Effector CD4-positive, alpha-beta T cell (primary cell): ENCODE measurements at regions not wholly inside any gene's neighbourhood (a gene's known extent, or its start where the extent isn't known, plus 50 kb on each side); places are given as distances from the start of the nearest gene placed in this dataset.

Experiments
- DNase-seq: peaks from one replicate; pipeline ENCODE4 v3.0.0-alpha.2; 2020

DNA sequence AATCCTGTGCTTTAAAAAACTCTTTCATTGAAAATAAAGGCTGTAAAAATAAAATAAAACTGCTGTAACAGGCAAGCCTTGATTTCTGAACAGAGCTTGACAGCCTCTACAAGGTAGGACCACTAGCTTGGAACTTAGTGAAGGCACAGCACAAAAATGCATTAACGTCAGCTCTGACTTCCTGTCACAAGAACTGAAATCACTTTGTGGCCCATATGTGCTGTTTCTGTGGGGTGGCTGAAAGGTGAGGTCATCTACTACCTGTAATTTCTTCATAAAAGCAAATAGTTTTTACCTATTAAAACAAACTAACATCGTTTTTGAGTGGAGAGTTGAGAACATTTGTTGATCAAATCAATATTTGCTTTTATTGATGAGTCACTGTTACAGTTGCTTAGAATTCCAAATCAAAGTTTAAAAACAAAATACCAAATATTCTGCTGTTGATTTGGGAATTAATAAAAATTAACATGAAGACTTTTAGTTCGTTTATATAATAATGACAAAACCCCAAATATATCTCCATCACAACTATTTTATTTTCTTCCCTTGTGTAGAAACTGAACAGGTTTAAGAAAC is 1034.1 kb downstream of the MCTP2 start:
- no peak for DNase-seq

DNA sequence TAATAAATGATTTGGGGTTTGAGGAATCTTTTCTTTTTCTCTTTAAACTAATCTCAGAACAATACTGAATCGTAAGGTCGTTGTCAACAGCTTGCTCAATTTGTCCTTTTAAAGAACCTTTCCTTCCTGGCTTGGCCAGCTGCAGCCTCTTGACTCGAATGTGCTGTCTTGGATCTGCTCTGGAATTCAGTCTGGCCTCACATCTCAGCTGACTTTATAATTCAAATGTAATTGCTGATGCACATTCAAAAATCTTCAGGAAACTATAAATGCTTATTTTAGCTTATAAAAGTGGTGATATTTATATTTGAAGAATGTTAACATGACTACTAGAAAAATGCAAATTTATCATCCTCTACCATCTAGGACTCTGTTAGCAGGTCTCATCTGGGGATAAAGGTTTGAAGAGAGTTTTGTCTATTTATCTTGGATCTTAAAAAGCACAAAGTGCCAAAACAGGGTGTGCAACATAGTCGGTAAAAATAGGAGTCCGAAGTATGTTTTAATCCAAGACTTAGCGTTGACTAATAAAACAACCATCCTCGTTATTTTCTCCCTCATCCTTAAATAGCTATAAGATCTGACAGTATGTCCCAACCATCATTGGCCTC is 1035.2 kb downstream of the MCTP2 start:
- DNase-seq, result no peak

DNA sequence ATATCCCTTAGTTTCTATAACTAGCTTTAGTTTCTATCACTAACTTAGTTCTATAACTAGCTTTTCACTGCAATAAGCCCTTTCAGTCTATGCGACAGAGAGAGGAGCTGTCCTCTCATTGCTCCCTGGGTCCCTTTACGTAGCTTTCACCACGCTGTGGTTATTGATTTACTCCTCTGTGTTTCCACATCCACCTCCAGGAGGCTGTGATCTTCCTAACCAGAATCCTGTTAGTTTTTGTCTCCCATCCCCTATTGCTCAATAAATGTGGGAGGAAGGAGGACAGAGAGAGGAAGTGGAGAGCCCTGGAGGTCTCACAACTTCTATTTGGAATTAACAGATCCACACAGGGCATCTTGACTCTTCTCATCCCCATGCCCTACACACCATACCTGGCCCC is 1036.1 kb downstream of the MCTP2 start:
- no peak for DNase-seq

DNA sequence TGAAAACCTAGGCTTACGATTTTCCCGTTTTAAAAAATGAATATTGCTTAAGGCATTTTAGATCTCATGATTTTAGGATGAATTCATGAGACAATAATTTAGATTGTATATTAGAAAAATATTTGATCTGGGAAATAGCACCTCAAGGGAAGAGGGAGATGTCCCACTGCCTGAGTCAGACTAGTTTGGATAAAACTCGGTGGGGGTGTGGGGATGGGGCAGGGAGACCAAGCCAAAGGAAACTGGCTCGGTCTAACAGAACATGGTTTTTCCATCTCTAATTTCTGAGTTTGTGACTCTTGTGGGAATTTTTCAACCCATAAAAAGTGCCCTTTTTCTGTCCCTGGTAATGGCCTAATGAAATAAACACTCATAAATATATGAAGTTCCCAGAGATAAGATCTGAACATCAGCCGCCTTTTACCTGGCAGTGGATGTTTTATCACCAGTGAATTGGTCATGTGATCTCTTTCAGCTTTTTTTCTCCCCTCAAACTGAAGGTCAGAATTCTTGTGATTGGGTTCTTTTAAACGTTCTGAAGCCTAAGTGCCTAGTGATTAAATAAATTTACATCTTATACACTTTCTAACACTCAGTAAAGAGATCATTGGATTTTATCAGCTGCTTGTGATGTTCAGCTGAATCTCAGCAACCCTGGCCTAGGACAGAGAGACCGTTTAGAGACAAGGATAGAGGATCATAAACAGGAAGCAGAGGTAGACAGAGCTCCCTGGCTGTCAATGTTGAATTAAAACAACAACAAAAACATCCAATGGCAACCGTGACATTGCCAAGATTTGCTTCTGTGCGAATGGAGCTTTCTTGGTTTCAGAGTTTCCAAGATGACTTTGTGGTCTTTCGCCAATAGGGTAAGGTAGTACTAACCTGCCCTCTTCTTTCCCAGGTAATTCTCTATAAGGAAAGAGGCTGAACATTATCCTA is 1038.2 kb downstream of the MCTP2 start:
- DNase-seq, result no peak

DNA sequence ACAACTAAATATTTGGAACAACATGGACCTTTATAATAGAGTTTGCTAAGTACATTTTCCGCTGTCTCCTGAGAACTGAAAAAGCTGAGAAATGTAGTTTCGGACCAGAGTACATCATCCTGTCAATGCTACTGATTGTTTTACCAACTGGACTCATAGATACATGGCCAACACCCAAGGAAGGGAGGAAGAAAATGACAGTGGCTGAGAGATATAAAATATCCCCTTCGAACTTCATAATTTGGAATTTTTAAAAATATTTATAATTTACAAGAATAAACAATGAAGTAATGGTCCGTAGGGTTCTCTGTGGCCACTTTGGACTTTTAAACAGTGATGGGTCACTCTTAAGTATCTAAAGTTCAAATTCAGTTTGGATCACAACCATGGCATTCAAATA is 1042.7 kb downstream of the MCTP2 start:
- no peak for DNase-seq

DNA sequence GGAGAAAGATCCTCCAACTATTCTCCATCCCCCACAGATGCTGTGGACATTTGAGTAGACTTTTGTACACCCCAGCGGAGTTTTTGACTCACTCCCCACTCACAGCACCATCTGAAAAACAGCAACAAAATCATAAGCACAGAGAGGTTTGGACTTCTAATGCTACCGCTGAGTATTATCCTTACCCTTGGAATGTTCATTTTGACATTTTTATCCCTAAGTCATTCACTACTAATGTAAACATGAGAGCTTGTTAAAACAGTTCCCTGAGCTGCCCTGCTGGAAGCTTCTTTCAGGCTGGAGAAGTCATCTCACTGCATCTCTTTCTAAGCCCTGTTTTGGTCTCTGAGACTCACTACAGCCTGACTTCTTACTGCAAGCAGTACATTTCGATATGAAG is 1045.9 kb downstream of the MCTP2 start:
- no peak for DNase-seq

DNA sequence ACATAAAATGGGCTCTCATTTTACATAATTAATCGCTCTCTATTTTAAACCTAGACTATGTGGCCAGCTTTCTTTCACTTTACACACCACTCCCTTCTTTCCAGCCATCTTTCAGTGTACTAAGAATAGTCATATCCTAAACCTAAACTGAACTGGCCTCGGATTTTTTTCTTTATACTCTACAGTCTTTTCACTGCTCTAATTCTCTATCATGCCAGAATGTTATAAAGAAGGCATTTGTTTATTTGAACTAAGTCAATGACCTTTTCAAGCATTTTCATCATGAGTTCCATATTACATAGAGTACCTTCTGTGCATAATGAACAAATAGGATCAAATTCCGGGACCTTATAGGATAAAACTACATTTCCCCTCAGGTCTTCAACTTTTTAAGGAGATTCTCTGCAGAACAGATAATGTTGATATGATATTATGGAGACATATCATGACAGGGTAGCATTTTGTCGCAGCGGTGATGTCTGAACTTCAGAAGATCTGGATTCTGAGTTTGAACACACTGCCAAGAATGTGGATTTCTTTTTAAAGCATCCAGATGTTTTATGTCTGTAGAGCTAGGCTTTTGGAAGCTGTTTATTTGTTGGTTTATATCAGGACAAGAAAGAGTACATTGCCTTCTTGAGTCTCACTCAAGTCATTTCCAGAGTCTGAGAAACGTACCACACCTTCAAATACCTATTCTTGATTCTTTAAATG is 1047.3 kb downstream of the MCTP2 start:
- DNase-seq, result no peak

DNA sequence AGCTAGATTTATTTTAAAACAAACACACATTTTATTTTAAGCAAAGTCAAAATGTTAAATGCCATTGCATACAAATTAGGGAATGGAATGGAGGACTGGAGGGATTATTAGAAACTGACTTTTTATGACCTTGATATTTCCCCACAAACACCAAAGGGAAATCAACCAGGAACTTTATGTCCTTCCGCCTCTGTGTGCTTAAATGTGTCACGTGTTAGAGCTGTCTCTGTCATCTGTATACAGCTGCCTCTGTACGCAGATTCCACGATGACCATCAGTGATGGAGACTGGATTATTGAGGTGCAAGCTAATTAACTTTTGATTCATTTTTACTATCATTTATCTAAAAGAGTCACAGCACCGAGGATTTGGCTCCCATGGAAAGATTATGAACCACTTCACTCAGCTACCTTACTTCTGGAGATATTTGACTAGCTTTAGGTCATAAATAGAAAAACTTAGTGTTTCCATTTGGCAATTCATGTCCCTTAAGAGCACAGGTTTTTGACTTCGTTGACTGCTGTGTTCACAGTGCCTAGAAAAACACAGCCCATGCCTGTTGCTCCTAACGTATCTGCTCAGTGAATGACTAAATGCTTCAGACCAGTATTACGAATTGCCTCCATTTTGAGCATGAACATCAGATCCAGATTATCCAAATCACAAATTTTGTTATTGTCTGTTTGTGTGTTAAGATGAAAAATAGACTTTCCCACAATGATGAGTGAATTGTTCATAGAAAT is 1048.1 kb downstream of the MCTP2 start:
- DNase-seq, result no peak

DNA sequence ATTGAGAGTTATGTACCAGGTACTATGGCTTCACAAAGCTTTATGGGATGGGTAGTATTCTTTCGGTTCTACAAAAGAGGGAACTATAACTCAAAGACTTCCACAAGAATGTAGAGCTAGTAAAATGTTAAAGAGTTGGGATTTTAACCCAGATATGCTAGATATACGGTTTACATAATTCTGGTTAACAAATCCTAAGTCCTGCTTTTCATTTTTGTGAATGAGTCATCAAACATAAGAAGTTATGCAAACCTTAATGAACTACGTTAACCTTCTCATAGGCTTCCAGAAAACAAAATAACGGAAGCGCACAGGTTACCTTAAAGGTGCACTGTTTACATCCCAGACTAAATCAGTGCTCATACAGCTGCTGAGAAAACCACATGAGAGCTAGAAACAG is 1049.3 kb downstream of the MCTP2 start:
- no peak for DNase-seq

DNA sequence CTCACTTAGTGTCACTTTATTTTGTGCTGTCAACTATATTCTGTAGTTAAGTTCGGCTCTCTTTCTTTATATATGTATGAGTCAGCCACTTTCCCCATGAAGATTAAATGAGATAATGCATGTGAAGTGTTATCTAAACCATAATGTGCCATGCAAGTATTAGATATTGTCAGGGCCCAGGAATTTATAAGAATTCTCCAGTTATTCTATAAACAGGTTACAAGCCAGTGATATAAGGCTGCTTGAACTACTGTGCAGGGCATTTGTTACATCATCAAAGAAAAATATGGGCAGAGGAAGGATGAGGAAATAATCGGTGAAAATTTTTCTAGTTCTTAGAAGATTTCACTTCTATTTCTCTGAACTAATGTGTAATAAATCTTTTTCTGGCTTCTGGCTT is 1049.0 kb upstream of the NR2F2 start:
- DNase-seq, result no peak

DNA sequence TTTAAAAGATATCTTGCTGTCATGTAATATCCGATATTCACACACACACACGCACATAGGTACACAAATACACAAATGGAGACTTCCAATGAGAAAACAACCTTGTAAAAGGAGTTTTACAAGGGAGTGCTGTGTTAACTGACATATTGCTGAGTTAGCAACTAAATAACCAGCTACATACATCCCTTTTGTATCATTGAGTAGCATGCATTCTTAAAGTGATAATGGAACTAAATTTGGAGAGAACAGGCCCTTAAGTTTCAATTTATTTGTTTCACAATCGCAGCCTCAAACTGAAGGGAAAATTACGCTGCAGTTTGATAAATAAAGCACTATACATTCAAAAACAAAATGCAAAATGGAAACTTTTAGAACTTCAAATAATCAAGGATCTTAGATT is 1046.0 kb upstream of the NR2F2 start:
- DNase-seq, result no peak

DNA sequence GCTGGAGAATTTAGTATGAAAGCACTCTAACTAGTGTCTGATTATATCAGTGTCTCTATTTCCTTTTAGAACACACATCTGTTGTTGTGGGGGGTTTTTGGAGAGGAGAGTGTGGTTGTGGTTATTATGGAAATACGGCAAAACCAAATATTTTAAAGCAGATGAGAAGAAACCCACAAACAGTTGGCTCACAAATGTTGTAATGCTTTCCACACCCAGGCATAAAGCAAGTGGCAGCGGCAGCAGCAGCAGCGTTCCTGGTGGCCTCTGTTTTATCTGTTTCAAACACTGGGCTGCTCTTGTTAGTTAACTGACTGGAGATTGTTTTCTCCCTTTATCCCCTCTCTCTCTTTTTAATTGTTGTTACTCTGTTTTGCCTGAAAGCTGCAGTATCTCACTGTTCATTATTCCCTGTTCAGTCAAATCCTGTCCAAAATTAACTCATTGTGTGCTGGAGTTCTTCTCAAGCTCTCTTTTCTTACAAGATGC is 1045.5 kb upstream of the NR2F2 start:
- no peak for DNase-seq

DNA sequence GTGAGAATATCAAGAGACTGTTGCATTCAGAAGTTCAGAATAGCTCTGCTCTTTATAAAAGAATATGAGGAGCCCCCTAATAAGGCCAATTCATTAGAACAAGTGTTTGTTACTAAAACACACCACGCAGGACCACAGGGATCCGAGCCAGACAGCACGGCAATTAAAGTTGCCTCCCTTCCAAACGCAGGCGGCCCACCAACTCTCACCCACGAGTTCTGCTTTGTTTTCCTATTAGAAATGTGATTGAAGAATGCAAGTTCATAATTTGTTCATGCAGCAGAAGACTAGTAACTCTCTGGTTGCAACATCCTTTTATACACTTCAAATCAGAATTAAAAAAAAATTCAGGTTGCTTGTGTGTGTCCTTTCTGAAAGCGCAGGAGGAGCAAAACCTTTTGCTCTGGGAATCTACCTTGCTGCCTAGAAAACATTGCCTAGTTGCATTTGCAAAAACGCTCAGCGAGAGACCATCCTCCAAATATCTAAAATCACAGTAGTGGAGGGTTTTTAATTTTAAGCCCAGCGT is 1044.1 kb upstream of the NR2F2 start:
- no peak for DNase-seq

DNA sequence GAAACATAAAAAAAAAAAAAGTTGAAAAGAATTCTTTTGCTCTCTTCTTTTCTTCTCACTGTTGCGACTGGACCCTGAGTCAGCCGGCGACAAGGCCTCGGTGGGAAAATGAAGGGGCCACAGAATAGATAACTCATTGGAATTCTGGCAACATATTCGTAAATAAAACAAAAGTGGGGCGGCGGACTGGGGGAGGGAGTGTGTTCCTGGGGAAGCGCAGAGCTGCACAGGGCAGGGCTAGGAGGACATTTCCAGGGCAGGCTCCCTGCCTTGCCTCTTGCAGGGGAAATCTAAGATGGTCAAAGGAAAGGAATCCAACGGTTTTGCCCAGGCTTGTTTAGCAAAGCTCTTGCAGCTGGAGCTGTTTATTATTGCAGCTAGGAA is 1042.8 kb upstream of the NR2F2 start:
- no peak for DNase-seq

DNA sequence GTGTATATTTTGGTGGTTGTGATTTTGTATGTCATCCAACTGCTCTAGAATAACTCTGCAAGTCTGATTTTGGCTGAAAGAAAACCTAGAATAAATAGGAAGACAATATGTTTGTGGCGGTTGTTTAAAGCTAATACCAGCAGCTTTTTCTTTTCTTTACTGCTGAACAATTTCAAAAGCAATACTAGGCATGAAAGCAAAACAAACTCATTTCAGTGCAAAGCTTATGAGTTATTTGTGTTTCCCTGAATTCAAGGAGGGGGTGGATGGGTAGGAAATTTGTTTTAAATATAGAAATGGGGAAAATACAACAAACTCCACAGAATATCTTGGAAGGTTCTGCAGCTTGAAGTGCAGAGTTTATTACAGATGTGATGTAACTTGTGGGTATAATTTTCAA is 1041.9 kb upstream of the NR2F2 start:
- no peak for DNase-seq

DNA sequence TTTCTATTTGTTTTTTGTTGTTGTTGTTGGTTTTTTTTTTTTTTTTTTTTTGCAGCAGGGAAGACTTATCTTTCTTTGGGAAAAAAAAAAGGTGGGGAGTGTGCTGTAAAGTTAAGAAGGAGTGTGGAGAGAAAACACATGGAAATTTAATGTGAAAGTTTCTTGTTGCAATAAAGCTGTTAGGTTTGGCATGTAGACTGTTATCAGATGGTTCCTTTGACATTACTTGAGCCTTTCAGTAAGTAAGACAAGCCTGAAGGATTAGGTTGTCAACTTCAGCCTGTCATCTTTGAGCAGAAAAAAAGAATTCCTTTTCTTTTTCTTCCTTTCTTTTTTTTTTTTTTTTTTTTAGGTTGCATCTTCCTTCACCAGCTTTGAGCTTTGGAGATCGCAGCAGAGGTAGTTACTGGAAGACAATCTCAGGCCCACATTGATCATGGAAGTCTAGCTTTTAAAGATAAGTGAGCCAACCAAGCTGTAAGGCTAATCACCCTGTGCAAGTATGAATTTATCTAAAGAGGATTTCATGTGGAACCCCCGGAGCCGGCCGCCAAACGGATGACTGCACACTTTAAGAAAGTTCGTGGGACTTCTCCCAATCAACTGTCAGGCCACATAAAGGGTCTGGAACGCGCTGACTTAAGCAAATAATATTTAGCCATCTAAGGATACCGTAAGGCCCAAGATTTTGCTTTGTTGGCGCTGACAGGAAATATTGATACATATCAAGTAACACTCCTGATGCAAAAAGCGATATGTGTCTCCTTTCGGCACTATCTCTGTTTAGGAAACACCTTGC is 1040.1 kb upstream of the NR2F2 start:
- DNase-seq, result no peak

DNA sequence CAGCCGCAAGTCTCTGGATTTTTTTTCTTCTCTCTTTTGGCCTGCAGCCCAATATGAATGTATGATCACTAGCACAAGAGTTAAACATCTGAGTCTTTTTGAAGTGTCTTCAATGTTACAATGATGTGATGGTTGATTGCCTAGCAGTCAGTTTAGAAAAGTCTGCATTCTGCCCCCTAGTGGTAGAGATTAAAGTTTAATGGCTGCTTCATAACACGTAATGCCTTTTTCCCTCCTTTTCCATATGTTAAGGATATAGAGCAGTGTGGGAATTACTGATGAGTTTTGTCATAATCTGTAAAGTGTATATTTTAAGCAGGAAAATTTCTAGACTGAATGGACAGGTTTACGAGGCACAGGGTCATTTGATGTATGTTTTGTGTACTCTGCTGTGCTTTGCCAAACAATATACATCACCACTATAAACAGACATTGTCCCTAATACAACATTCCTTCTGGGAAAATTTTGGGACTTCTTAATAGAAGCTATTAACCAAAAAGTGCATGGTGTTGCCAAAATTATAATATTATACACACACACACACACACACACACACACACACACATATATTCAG is 1038.5 kb upstream of the NR2F2 start:
- no peak for DNase-seq

DNA sequence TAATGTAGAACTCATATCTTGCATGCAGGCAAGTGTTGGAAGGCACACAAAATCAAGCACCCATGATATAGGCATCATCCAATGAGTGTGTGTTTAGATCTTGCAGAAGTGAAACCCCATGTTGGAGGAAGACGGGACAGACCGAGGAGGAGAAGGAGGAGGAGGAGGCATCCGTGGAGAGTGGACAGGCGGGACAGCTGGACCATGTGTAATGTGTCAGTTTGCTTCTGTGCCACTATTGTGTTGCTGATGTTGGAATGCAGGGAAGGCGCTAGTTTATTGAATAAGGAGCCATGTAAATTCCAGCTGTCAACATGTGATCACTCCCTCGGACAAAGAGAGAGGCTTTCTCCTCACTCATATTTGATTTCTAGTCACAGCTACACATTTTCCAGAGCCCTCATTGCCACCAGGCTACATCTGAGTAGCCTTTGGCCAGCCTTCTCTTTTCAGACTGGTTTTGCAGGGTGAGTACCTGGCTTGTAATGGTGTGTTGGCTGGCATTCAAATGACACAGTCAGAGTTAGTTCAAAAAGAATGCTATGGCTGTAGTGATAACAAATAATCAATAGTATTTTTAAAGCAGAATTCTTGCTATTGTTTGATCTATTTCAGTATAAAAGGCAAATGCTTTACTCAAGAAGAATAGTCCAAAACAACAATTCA is 1037.6 kb upstream of the NR2F2 start:
- DNase-seq, result no peak

DNA sequence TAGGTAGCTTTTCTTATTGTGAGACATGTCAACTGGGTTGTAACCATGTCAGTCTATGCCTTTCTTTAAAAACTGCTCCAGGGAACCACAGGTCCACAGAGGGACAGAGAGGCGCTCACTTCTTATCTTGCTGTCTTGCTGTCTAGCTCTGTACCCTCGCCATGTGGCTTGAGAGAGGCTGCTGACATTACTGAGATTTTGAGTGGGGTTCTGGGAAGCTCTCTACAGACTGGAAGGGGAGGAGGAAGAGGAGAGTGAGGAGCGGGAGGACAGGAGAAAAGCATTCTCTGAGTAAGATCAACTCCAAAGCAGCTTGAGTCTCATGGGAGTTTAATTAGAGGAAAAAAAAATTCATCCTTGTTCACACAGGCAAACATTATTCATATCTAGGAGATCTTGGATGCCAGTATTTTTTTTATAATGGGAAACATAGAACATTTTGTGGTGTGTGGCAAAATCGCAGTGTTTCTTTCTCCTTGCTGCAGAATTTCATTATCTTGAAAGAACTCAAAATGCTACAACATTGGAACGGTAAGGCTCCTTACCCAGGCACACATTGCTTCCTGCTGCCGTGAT is 1037.0 kb upstream of the NR2F2 start:
- no peak for DNase-seq

DNA sequence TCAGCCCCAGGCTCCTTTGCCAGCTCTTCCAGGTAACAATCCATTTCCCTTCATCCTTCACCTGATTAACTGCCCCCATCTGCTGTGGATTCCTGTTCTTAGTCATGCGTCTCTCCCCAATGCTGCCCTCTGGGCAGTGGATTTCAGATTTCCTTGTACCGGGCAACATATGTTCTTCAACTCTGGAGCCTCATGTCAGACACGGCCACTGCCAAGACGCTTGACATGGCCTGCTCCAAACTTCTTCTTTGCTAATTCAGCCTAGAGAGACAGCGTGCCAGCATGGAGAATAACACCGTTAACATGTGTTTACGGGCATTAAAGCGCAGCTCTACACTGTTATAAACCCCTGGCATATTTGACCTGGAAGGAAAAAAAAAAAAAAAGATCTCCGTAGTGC is 1035.1 kb upstream of the NR2F2 start:
- no peak for DNase-seq
